ENCODE measurements at regions not wholly inside any gene's neighbourhood (a gene's known extent, or its start where the extent isn't known, plus 50 kb on each side); places are given as distances from the start of the nearest gene placed in this dataset.

GRCh38 chr3:161884830-161885229 is 388.2 kb downstream of the OTOL1 start:
- no peak overlapping the region for H3K4me3 ChIP-seq (replicated peaks; ENCODE audit: low read depth, low read length)
- no peak for DNase-seq (ENCODE audit: low read depth)
- TF ChIP-seq, protein P1, sequence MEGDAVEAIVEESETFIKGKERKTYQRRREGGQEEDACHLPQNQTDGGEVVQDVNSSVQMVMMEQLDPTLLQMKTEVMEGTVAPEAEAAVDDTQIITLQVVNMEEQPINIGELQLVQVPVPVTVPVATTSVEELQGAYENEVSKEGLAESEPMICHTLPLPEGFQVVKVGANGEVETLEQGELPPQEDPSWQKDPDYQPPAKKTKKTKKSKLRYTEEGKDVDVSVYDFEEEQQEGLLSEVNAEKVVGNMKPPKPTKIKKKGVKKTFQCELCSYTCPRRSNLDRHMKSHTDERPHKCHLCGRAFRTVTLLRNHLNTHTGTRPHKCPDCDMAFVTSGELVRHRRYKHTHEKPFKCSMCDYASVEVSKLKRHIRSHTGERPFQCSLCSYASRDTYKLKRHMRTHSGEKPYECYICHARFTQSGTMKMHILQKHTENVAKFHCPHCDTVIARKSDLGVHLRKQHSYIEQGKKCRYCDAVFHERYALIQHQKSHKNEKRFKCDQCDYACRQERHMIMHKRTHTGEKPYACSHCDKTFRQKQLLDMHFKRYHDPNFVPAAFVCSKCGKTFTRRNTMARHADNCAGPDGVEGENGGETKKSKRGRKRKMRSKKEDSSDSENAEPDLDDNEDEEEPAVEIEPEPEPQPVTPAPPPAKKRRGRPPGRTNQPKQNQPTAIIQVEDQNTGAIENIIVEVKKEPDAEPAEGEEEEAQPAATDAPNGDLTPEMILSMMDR (IDR thresholded peaks at IDR 0.05; ENCODE audit: low read length, missing control alignments), result no peak

- TF ChIP-seq, protein P1 (IDR thresholded peaks at IDR 0.05; ENCODE audit: low read length, missing control alignments), result no peak
- no peak overlapping the region for H3K4me3 ChIP-seq (replicated peaks; ENCODE audit: low read depth, low read length)
- DNase-seq (ENCODE audit: low read depth), result peak; percentile 97
These were observed 393.6 kb downstream of the OTOL1 start for GRCh38 chr3:161890147-161890625.

GRCh38 chr3:161893972-161894371 is 397.4 kb downstream of the OTOL1 start:
- H3K4me3 ChIP-seq (replicated peaks; ENCODE audit: low read depth, low read length), result no peak overlapping the region
- TF ChIP-seq, protein P1 (IDR thresholded peaks at IDR 0.05; ENCODE audit: low read length, missing control alignments), result no peak
- peak; percentile 78 for DNase-seq (ENCODE audit: low read depth)

DNA sequence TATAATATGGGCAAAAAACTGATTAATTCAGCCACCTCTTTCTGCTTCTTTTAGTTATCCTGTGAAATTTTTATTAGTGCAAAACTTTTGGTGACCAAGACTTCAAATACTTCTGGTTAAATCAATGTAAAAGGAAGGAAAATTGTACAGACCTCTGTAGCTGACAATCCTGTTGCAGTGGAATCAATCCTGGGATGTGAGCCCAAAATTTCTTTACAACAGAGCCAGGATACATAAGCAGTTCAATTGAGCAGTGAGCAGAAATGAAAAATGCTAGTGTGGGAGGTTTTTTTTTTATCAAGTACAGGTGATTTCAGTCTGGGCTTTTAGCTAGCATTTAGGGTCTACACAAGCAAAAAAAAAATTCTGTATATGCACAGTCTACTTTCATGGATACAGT is 398.0 kb downstream of the OTOL1 start:
- DNase-seq (ENCODE audit: low read depth), result no peak
- TF ChIP-seq, protein P1 (IDR thresholded peaks at IDR 0.05; ENCODE audit: low read length, missing control alignments), result no peak

DNA sequence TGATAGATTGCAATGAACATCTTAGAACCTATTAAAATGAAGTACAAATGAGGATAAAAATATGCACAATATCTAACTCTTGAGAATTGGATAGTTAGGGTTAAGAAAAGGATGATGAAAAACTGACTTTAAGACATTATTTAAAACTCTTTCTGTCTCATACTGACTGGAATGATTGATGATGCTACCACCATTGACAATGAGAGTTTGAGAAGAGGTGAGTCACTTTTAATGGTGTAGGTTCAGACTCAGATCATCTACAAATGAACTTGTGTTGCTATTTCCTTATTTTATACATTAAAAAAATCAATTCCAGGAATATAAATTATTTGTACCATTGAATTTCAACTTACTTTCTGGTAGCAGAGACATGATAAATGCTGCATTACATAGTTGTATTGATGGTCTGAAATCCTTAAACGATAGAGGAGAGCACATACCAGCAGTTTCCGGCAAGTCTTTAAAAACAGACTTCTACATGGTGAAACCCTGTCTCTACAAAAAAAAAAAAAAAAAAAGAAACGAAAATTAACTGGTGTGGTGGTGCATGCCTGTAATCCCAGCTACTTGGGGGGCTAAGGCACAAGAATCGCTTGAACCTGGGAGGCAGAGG is 409.0 kb downstream of the OTOL1 start:
- no peak for DNase-seq (ENCODE audit: low read depth)
- TF ChIP-seq, protein P1 (IDR thresholded peaks at IDR 0.05; ENCODE audit: low read length, missing control alignments), result no peak

More for the DNA sequence above, 398.0 kb downstream of the OTOL1 start:
- H3K4me3 ChIP-seq (replicated peaks; ENCODE audit: low read depth, low read length), result no peak overlapping the region

DNA sequence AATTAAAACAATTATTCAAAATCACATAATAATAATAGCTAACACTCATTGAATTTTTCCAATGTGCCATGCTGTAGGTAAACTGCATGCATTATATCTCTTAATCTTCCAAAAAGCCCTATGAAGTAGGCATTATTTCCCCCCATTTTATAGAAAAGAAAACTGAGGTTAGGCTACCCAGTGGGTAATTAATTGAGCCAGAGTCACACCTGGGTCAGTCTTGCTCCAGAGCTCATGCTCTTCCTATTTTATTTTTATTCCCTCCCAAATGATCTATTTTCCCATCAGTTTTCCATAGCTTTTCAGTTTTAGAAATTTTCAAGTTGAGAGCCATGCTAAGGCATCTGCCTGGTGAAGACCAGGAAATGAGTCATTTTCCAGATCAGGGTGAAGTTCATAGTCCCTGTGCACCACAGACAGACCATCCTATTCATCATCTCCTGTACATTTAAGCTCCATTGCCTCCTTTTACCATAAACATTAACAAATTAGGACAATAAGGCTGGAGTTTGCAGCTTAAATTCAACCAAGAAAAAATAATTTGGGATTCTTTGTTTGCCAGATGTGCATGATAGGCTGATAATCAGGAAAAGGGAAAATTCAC is 417.3 kb downstream of the OTOL1 start:
- TF ChIP-seq, protein P1 (IDR thresholded peaks at IDR 0.05; ENCODE audit: low read length, missing control alignments), result no peak
- H3K4me3 ChIP-seq (replicated peaks; ENCODE audit: low read depth, low read length), result no peak overlapping the region
- peak; percentile 66 for DNase-seq (ENCODE audit: low read depth)

More for the DNA sequence above, 409.0 kb downstream of the OTOL1 start:
- no peak overlapping the region for H3K4me3 ChIP-seq (replicated peaks; ENCODE audit: low read depth, low read length)
